GM23338 (cell line): ENCODE measurements at regions not wholly inside any gene's neighbourhood (a gene's known extent, or its start where the extent isn't known, plus 50 kb on each side); places are given as distances from the start of the nearest gene placed in this dataset.

Source experiments
- CTCF ChIP-seq, 2 experiments: fragments of 200-600 bp in 1 of 2; sonication (generic) in 1 of 2; conservative IDR thresholded peaks; 2 replicates each; pipeline versions ENCODE4 v1.5.1 to v1.6.1; 2016 to 2017; ENCODE audit warnings: antibody characterized with exemption in 2 of 2, low read depth in 2 of 2, mild to moderate bottlenecking in 2 of 2, moderate library complexity in 1 of 2
- EZH2 ChIP-seq: fragments of 200-600 bp; sonication (generic); IDR thresholded peaks from one replicate; pipeline ENCODE4 v1.8.0; 2017; ENCODE audit warnings: antibody characterized with exemption, mild to moderate bottlenecking, low read depth; ENCODE audit not compliant: unreplicated experiment
- EZH2phosphoT487 ChIP-seq: fragments of 200-600 bp; sonication (generic); IDR thresholded peaks from one replicate; pipeline ENCODE4 v1.8.1; 2018; ENCODE audit warnings: antibody characterized with exemption; ENCODE audit not compliant: unreplicated experiment
- JUNB ChIP-seq: IDR thresholded peaks from one replicate; pipeline ENCODE4 v1.6.1; 2016; ENCODE audit warnings: antibody characterized with exemption; ENCODE audit not compliant: unreplicated experiment
- POLR2AphosphoS5 ChIP-seq: IDR thresholded peaks from 2 replicates; pipeline ENCODE4 v1.6.1; 2016; ENCODE audit warnings: antibody characterized with exemption, low read depth
- REST ChIP-seq: IDR thresholded peaks from one replicate; pipeline ENCODE4 v1.6.1; 2018; ENCODE audit warnings: antibody characterized with exemption; ENCODE audit not compliant: unreplicated experiment
- STAT1 ChIP-seq: IDR thresholded peaks from one replicate; pipeline ENCODE4 v1.6.1; 2016; ENCODE audit warnings: antibody characterized with exemption; ENCODE audit not compliant: unreplicated experiment

- TF ChIP-seq CTCF (conservative IDR thresholded peaks at IDR 0.05; ENCODE audit: low read depth in 2 of 2) (no peak), POLR2AphosphoS5 (no peak), EZH2 (no peak), JUNB (no peak), EZH2phosphoT487 (no peak), REST (no peak), STAT1 (no peak)
Measured at GRCh38 chr1:36741066-36741465, 258.4 kb upstream of the CSF3R start.
